H9 (cell line): ENCODE measurements at regions not wholly inside any gene's neighbourhood (a gene's known extent, or its start where the extent isn't known, plus 50 kb on each side); places are given as distances from the start of the nearest gene placed in this dataset.

Experiments
- DNase-seq: peaks from one replicate; pipeline ENCODE4 v3.0.0-alpha.2; 2017
- H2AFZ ChIP-seq: one replicate; pipeline ENCODE4 v1.6.1; 2013; ENCODE audit warnings: mild to moderate bottlenecking, low read length, control low read depth, moderate library complexity
- H2AK5ac ChIP-seq: 2 replicates; pipeline ENCODE4 v1.6.1; 2013; ENCODE audit warnings: low read length, control low read depth, mixed read lengths; ENCODE audit not compliant: insufficient read length
- H2BK120ac ChIP-seq: one replicate; pipeline ENCODE4 v1.6.1; 2013; ENCODE audit warnings: low read depth, mild to moderate bottlenecking, low read length, control low read depth, inconsistent platforms; ENCODE audit not compliant: poor library complexity, severe bottlenecking
- H2BK12ac ChIP-seq: 2 replicates; pipeline ENCODE4 v1.6.1; 2013; ENCODE audit warnings: low read length, control low read depth, mixed read lengths, low read depth; ENCODE audit not compliant: insufficient read length
- H2BK15ac ChIP-seq: 2 replicates; pipeline ENCODE4 v1.6.1; 2013; ENCODE audit warnings: low read depth, low read length, control low read depth
- H2BK20ac ChIP-seq: one replicate; pipeline ENCODE4 v1.6.1; 2013; ENCODE audit warnings: low read depth, mild to moderate bottlenecking, low read length, control low read depth, inconsistent platforms; ENCODE audit not compliant: poor library complexity, severe bottlenecking
- H2BK5ac ChIP-seq: 2 replicates; pipeline ENCODE4 v1.6.1; 2013; ENCODE audit warnings: low read length, control low read depth, mixed read lengths; ENCODE audit not compliant: insufficient read length
- H3K14ac ChIP-seq: 2 replicates; pipeline ENCODE4 v1.6.1; 2013; ENCODE audit warnings: low read length, control low read depth; ENCODE audit not compliant: insufficient read depth
- H3K18ac ChIP-seq: 2 replicates; pipeline ENCODE4 v1.6.1; 2013; ENCODE audit warnings: low read depth, mild to moderate bottlenecking, mixed read lengths, low read length, control low read depth; ENCODE audit not compliant: insufficient read length
- H3K23ac ChIP-seq: 2 replicates; pipeline ENCODE4 v1.6.1; 2013; ENCODE audit warnings: low read length, control low read depth, mixed read lengths, low read depth; ENCODE audit not compliant: insufficient read length
- H3K23me2 ChIP-seq: 2 replicates; pipeline ENCODE4 v1.6.1; 2013; ENCODE audit warnings: low read depth, mild to moderate bottlenecking, mixed read lengths, low read length, control low read depth; ENCODE audit not compliant: insufficient read length, poor library complexity, severe bottlenecking
- H3K27ac ChIP-seq: 2 replicates; pipeline ENCODE4 v1.5.1; 2013; ENCODE audit warnings: low read length, control low read depth, mixed read lengths, low read depth; ENCODE audit not compliant: insufficient read length
- H3K27me3 ChIP-seq: 2 replicates; pipeline ENCODE4 v1.6.1; 2013; ENCODE audit warnings: low read length, control low read depth, inconsistent platforms; ENCODE audit not compliant: insufficient read depth
- H3K4ac ChIP-seq: 2 replicates; pipeline ENCODE4 v1.6.1; 2013; ENCODE audit warnings: low read depth, mild to moderate bottlenecking, control low read depth, inconsistent platforms, low read length, moderate library complexity
- H3K4me1 ChIP-seq: 2 replicates; pipeline ENCODE4 v1.6.1; 2013; ENCODE audit warnings: low read length, control low read depth, inconsistent platforms; ENCODE audit not compliant: insufficient read depth
- H3K4me2 ChIP-seq: 2 replicates; pipeline ENCODE4 v1.6.1; 2013; ENCODE audit warnings: low read length, control low read depth, mixed read lengths; ENCODE audit not compliant: insufficient read length, insufficient read depth
- H3K56ac ChIP-seq: 2 replicates; pipeline ENCODE4 v1.6.1; 2013; ENCODE audit warnings: low read depth, mild to moderate bottlenecking, mixed read lengths, low read length, control low read depth; ENCODE audit not compliant: insufficient read length
- H3K79me1 ChIP-seq: 2 replicates; pipeline ENCODE4 v1.6.1; 2013; ENCODE audit warnings: low read depth, mild to moderate bottlenecking, moderate library complexity, low read length, control low read depth, inconsistent platforms; ENCODE audit not compliant: insufficient read depth, poor library complexity, severe bottlenecking
- H3K79me2 ChIP-seq: 2 replicates; pipeline ENCODE4 v1.6.1; 2013; ENCODE audit warnings: low read length, control low read depth, inconsistent platforms; ENCODE audit not compliant: insufficient read depth
- H3K9ac ChIP-seq: 2 replicates; pipeline ENCODE4 v1.6.1; 2013; ENCODE audit warnings: low read length, control low read depth, mixed read lengths; ENCODE audit not compliant: insufficient read length; ENCODE audit errors: extremely low read depth
- H3K9me3 ChIP-seq: one replicate; pipeline ENCODE4 v1.6.1; 2013; ENCODE audit warnings: low read depth, low read length, inconsistent platforms; ENCODE audit not compliant: control insufficient read depth
- H3T11ph ChIP-seq: one replicate; pipeline ENCODE4 v1.6.1; 2013; ENCODE audit warnings: mild to moderate bottlenecking, low read length, control low read depth, inconsistent platforms
- H4K20me1 ChIP-seq: one replicate; pipeline ENCODE4 v1.6.1; 2013; ENCODE audit not compliant: control insufficient read depth, insufficient read length, insufficient read depth
- H4K5ac ChIP-seq: 2 replicates; pipeline ENCODE4 v1.6.1; 2013; ENCODE audit warnings: low read depth, mild to moderate bottlenecking, mixed read lengths, low read length, control low read depth; ENCODE audit not compliant: insufficient read length
- H4K8ac ChIP-seq: replicated peaks from 2 replicates; pipeline ENCODE4 v1.6.1; 2013; ENCODE audit warnings: low read length, control low read depth, mixed read lengths, low read depth; ENCODE audit not compliant: insufficient read length
- H4K91ac ChIP-seq: 2 replicates; pipeline ENCODE4 v1.6.1; 2013; ENCODE audit warnings: low read depth, mild to moderate bottlenecking, moderate library complexity, mixed read lengths, low read length, control low read depth; ENCODE audit not compliant: insufficient read length
- H3K27ac Mint-ChIP-seq, 3 experiments: 2 replicates in 2 of 3; 3 replicates in 1 of 3; pipeline ENCODE4 v1.8.0; 2020 to 2021; ENCODE audit warnings: mixed read lengths in 3 of 3, mild to moderate bottlenecking in 1 of 3, moderate library complexity in 1 of 3
- H3K27me3 Mint-ChIP-seq: 2 replicates; pipeline ENCODE4 v1.8.0; 2021; ENCODE audit warnings: low read depth, mild to moderate bottlenecking, moderate library complexity, mixed read lengths
- H3K36me3 Mint-ChIP-seq, 3 experiments: 2 replicates in 2 of 3; 3 replicates in 1 of 3; pipeline ENCODE4 v1.8.0; 2020 to 2021; ENCODE audit warnings: low read depth in 3 of 3, mixed read lengths in 3 of 3; ENCODE audit not compliant: insufficient read depth in 1 of 3
- H3K4me1 Mint-ChIP-seq, 2 experiments: 2 replicates each; pipeline ENCODE4 v1.8.0; 2020; ENCODE audit warnings: mixed read lengths in 2 of 2
- H3K4me3 Mint-ChIP-seq, 2 experiments: 2 replicates in 1 of 2; 3 replicates in 1 of 2; pipeline ENCODE4 v1.8.0; 2020 to 2021; ENCODE audit warnings: mild to moderate bottlenecking in 2 of 2, mixed read lengths in 2 of 2, moderate library complexity in 1 of 2
- H3K9me3 Mint-ChIP-seq, 2 experiments: 2 replicates in 1 of 2; 3 replicates in 1 of 2; pipeline ENCODE4 v1.8.0; 2020; ENCODE audit warnings: mild to moderate bottlenecking in 2 of 2, mixed read lengths in 2 of 2, moderate library complexity in 1 of 2
- WGBS: extraction: QIAGEN DNeasy Blood & Tissue Kit; methylation state at CpG from one replicate; pipeline ENCODE4 v1.1.7; 2013; ENCODE audit warnings: missing lambda C conversion rate, low lambda C conversion rate, mixed read lengths; ENCODE audit not compliant: insufficient read length; ENCODE audit errors: extremely low coverage; 5-methylcytosine and 5-hydroxymethylcytosine counted together
- TF ChIP-seq, protein P1 (sequence below): fragments of 200-600 bp; sonication (generic); conservative IDR thresholded peaks from 3 replicates; pipeline ENCODE4 v1.8.0; 2021; ENCODE audit warnings: antibody characterized with exemption, mild to moderate bottlenecking

DNA sequence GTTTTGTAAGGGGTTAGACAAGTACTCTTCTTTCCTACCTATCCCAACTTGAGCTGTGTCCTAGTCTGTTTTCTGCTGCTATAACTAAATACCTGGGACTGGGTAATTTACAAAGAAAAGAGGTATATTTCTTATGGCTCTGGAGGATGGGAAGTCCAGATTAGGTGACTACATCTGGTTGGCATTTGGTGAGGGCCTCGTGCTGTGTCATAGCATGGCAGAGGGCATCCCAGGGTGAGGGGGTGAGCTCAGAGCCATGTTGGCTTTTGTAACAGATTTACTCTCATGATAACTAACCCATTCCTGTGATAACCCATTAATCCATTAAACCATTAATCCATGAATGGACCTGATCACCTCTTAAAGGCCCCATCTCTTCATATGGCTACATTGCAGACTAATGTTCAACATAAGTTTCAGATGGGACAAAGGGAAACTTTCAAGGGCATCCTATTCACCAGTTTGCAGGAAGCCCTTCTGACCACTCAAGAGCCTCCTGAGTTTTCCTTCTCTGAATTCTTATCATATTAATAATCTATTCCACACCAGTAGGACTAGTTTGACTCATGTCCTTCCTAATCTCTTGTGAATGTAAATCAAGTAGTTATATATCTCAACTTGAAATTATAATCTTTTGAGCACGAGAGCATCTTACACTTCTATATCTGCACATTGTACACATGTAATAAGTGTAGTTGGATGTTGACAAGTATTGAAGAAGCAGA is 185.7 kb upstream of the ZPLD1 start:
- H3T11ph ChIP-seq: no peak overlapping the region
- no peak overlapping the region for H3K56ac ChIP-seq
- TF ChIP-seq, protein P1, sequence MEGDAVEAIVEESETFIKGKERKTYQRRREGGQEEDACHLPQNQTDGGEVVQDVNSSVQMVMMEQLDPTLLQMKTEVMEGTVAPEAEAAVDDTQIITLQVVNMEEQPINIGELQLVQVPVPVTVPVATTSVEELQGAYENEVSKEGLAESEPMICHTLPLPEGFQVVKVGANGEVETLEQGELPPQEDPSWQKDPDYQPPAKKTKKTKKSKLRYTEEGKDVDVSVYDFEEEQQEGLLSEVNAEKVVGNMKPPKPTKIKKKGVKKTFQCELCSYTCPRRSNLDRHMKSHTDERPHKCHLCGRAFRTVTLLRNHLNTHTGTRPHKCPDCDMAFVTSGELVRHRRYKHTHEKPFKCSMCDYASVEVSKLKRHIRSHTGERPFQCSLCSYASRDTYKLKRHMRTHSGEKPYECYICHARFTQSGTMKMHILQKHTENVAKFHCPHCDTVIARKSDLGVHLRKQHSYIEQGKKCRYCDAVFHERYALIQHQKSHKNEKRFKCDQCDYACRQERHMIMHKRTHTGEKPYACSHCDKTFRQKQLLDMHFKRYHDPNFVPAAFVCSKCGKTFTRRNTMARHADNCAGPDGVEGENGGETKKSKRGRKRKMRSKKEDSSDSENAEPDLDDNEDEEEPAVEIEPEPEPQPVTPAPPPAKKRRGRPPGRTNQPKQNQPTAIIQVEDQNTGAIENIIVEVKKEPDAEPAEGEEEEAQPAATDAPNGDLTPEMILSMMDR: no peak
- no peaks in the 10 kb centered on the region for H3K79me1 ChIP-seq
- no peak overlapping the region for H3K18ac ChIP-seq
- no peak overlapping the region for H4K5ac ChIP-seq
- no CpG with 5 or more reads among the region's 2 CpGs for WGBS
- no peaks in the 10 kb centered on the region for H3K23me2 ChIP-seq
- H4K8ac ChIP-seq: no peak overlapping the region
- H4K20me1 ChIP-seq: no peaks in the 10 kb centered on the region
- H3K4me3 Mint-ChIP-seq: no peak overlapping the region
- no peaks in the 10 kb centered on the region for H3K9me3 ChIP-seq
- H3K4me1 ChIP-seq: no peaks in the 10 kb centered on the region
- no peaks in the 10 kb centered on the region; the same call in 1 of the 2 replicates for H3K27me3 Mint-ChIP-seq
- H3K27ac Mint-ChIP-seq: no peak overlapping the region
- H3K9me3 Mint-ChIP-seq: no peaks in the 10 kb centered on the region
- no peak overlapping the region for H2BK5ac ChIP-seq
- H3K36me3 Mint-ChIP-seq: no peaks in the 10 kb centered on the region
- no peak overlapping the region for H3K9ac ChIP-seq
- no peaks in the 10 kb centered on the region for H3K79me2 ChIP-seq
- no peak overlapping the region for H2BK15ac ChIP-seq
- no peak for DNase-seq
- H2BK20ac ChIP-seq: no peak overlapping the region
- no peak overlapping the region for H4K91ac ChIP-seq
- no peak overlapping the region for H3K4ac ChIP-seq
- no peak overlapping the region for H2AK5ac ChIP-seq
- H2BK12ac ChIP-seq: no peak overlapping the region
- no peak overlapping the region for H3K23ac ChIP-seq
- H3K27me3 ChIP-seq: no peaks in the 10 kb centered on the region
- no peak overlapping the region for H3K4me2 ChIP-seq
- peaks cover 0 to 3% of the 10 kb centered on the region in 2 experiments; a peak in 3 of 4 replicates for H3K4me1 Mint-ChIP-seq
- no peak overlapping the region for H2AFZ ChIP-seq
- H2BK120ac ChIP-seq: no peak overlapping the region
- H3K14ac ChIP-seq: no peak overlapping the region
- H3K27ac ChIP-seq: no peak overlapping the region
